GM23248 (cell line): ENCODE measurements at regions not wholly inside any gene's neighbourhood (a gene's known extent, or its start where the extent isn't known, plus 50 kb on each side); places are given as distances from the start of the nearest gene placed in this dataset.

ENCODE experiments used
- DNase-seq: peaks from one replicate; pipeline ENCODE4 v3.0.0-alpha.2; 2015
- H2AFZ ChIP-seq: fragments of 200-600 bp; sonication (generic); 2 replicates; pipeline ENCODE4 v1.6.1; 2016; ENCODE audit warnings: antibody characterized with exemption
- H3F3A ChIP-seq: fragments of 200-600 bp; sonication (generic); 2 replicates; pipeline ENCODE4 v1.6.1; 2016; ENCODE audit warnings: mild to moderate bottlenecking, antibody characterized with exemption, mixed run types; ENCODE audit not compliant: insufficient read depth
- H3K27ac ChIP-seq: fragments of 200-600 bp; sonication (generic); 2 replicates; pipeline ENCODE4 v1.5.1; 2016; ENCODE audit warnings: mild to moderate bottlenecking
- H3K27me3 ChIP-seq: fragments of 200-600 bp; sonication (generic); replicated peaks from 2 replicates; pipeline ENCODE4 v1.6.1; 2016; ENCODE audit warnings: mild to moderate bottlenecking; ENCODE audit not compliant: insufficient read depth
- H3K36me3 ChIP-seq: fragments of 200-600 bp; sonication (generic); 2 replicates; pipeline ENCODE4 v1.6.1; 2016; ENCODE audit warnings: low read depth, mild to moderate bottlenecking
- H3K4me1 ChIP-seq: fragments of 200-600 bp; sonication (generic); 2 replicates; pipeline ENCODE4 v1.6.1; 2016; ENCODE audit warnings: mild to moderate bottlenecking; ENCODE audit not compliant: insufficient read depth
- H3K4me2 ChIP-seq: fragments of 200-600 bp; sonication (generic); one replicate; pipeline ENCODE4 v1.6.1; 2016; ENCODE audit warnings: mild to moderate bottlenecking; ENCODE audit not compliant: unreplicated experiment
- H3K4me3 ChIP-seq: fragments of 200-600 bp; sonication (generic); 2 replicates; pipeline ENCODE4 v1.5.1; 2016; ENCODE audit warnings: mild to moderate bottlenecking
- H3K79me2 ChIP-seq: fragments of 200-600 bp; sonication (generic); 2 replicates; pipeline ENCODE4 v1.6.1; 2016; ENCODE audit warnings: mild to moderate bottlenecking; ENCODE audit not compliant: insufficient read depth
- H3K9ac ChIP-seq: fragments of 200-600 bp; sonication (generic); 2 replicates; pipeline ENCODE4 v1.6.1; 2016; ENCODE audit warnings: mild to moderate bottlenecking
- H3K9me2 ChIP-seq: fragments of 200-600 bp; sonication (generic); 2 replicates; pipeline ENCODE4 v1.6.1; 2016; ENCODE audit warnings: mixed run types, mild to moderate bottlenecking, moderate library complexity; ENCODE audit not compliant: insufficient read depth
- H3K9me3 ChIP-seq: fragments of 200-600 bp; sonication (generic); one replicate; pipeline ENCODE4 v1.6.1; 2017; ENCODE audit warnings: low read depth
- H4K20me1 ChIP-seq: fragments of 200-600 bp; sonication (generic); 2 replicates; pipeline ENCODE4 v1.6.0; 2016; ENCODE audit not compliant: insufficient read depth
- EZH2 ChIP-seq: fragments of 200-600 bp; sonication (generic); IDR thresholded peaks from 2 replicates; pipeline ENCODE4 v1.6.1; 2018; ENCODE audit warnings: antibody characterized with exemption, mild to moderate bottlenecking; ENCODE audit not compliant: insufficient read depth, poor library complexity, severe bottlenecking
- EZH2phosphoT487 ChIP-seq: fragments of 200-600 bp; sonication (generic); IDR thresholded peaks from 2 replicates; pipeline ENCODE4 v1.6.1; 2018; ENCODE audit warnings: antibody characterized with exemption, moderate library complexity, mild to moderate bottlenecking, low read depth; ENCODE audit not compliant: insufficient read depth
- WGBS, 2 experiments: methylation state at CpG; one replicate each; pipeline ENCODE4 v1.1.6; 2015 to 2017; ENCODE audit warnings: low lambda C conversion rate in 2 of 2, low coverage in 1 of 2; ENCODE audit errors: missing lambda C conversion rate in 2 of 2; 5-methylcytosine and 5-hydroxymethylcytosine counted together
- in situ Hi-C: fragments of 300-500 bp; cut with MboI; formaldehyde crosslinking; loops from 2 replicates; pipeline ENCODE4 v1.15.0; 2020

DNA sequence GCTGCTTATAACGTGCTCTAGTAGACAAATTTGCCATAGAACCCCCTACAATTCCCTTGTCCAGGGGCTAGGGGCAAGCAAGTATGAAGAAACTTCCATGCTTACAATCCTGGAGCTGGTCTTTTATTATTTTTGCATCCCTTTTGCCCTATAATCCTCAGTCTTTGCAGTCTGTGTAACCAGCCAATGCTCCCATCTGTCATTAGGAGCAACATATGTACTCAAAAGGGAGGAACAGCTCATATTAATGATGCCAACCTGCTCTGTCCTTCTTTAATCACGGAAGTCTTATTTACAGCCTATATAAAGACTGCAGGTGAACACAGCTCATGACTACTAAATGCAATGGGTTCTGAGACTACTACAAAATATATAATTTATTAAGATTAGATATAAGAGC lies 263.3 kb downstream of the ZIC1 start:
- no peak for TF ChIP-seq EZH2
- no peak for TF ChIP-seq EZH2phosphoT487
- Histone ChIP-seq H3K4me3 (no peak overlapping the region), H4K20me1 (no peaks in the 10 kb centered on the region), H3K27ac (no peak overlapping the region), H2AFZ (no peak overlapping the region), H3K9ac (no peak overlapping the region), H3K4me1 (no peaks in the 10 kb centered on the region), H3F3A (no peaks in the 10 kb centered on the region), H3K9me3 (no peaks in the 10 kb centered on the region), H3K36me3 (no peaks in the 10 kb centered on the region), H3K27me3 (no peaks in the 10 kb centered on the region), H3K4me2 (no peak overlapping the region), H3K9me2 (no peaks in the 10 kb centered on the region), H3K79me2 (no peaks in the 10 kb centered on the region)
- 25 to 32% methylated on average over 2 of the region's 2 CpGs for WGBS, 2 experiments
- in situ Hi-C loops: no loop called here
- no peak for DNase-seq

DNA sequence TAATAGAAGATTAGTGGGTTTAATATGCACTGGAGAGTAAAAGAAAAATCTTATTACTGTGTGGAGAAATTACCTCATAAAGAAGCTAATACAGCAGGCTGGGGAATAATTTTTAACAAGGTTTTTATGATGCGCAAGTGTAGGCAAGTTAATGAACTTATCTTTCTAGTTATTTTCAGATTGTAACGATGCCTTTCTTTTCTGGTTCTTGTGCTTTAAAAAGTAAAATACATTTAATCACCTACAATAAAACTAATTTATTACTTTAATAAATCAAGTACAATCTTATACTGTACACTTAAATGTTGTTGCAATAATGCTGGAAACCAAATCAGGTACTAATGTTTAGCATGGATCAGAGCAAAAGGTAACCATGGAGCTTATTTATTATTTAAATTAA lies 266.6 kb downstream of the ZIC1 start:
- Histone ChIP-seq H3K27me3 (no peaks in the 10 kb centered on the region), H3K9ac (no peak overlapping the region), H3K9me3 (no peaks in the 10 kb centered on the region), H3F3A (no peaks in the 10 kb centered on the region), H3K9me2 (no peaks in the 10 kb centered on the region; the same call in 1 of the 2 replicates), H3K79me2 (no peaks in the 10 kb centered on the region), H3K36me3 (no peaks in the 10 kb centered on the region), H3K4me3 (no peak overlapping the region), H4K20me1 (no peaks in the 10 kb centered on the region), H3K4me2 (no peak overlapping the region), H2AFZ (no peak overlapping the region), H3K27ac (no peak overlapping the region), H3K4me1 (no peaks in the 10 kb centered on the region)
- TF ChIP-seq EZH2 (no peak), EZH2phosphoT487 (no peak)
- in situ Hi-C loops: no loop called here
- WGBS, 2 experiments: 88 to 93% methylated on average over 2 of the region's 2 CpGs
- no peak for DNase-seq

DNA sequence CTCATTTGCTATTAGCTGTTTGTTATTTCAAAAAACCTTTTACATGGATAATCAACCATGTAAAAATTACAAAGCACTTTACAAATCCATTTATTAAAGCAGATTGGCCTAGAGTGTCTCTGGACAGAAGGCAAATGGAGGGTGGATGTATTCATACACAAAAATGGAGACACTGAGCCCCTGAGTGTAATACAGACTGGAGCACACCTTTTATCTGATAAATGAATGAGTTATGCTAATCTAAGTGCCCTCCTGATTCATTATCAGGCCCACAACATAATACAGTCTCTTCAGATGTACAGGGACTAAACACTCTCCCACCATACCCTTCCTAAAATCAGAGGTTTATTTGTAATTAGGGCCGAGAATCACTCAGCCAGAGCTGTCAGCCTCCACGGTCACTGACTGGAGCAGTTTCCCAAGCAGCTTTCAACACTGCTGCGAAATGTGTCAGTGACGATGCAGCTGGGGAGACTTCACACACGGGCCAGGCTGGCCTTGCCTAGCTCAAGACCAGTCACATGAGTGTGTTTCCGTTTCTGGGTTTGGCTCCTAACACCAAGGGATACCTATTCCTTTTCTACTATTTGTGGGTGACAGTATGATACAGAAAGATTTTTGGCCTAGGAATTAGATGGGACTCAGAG lies 271.8 kb downstream of the ZIC1 start:
- Histone ChIP-seq H3K36me3 (no peaks in the 10 kb centered on the region), H3K4me3 (no peak overlapping the region), H3K27ac (no peak overlapping the region), H3K4me1 (no peaks in the 10 kb centered on the region), H2AFZ (no peak overlapping the region), H3K27me3 (no peaks in the 10 kb centered on the region), H3F3A (no peaks in the 10 kb centered on the region), H3K9me2 (no peaks in the 10 kb centered on the region; the same call in 1 of the 2 replicates), H3K9ac (no peak overlapping the region), H3K79me2 (no peaks in the 10 kb centered on the region), H4K20me1 (no peaks in the 10 kb centered on the region), H3K9me3 (no peaks in the 10 kb centered on the region), H3K4me2 (no peak overlapping the region)
- 70 to 80% methylated on average over 6 of the region's 6 CpGs for WGBS, 2 experiments
- no peak for TF ChIP-seq EZH2phosphoT487
- no peak for TF ChIP-seq EZH2
- DNase-seq: no peak
- in situ Hi-C loops: no loop called here

- Histone ChIP-seq H2AFZ (no peak overlapping the region), H3F3A (no peaks in the 10 kb centered on the region), H3K4me2 (no peak overlapping the region), H3K4me3 (no peak overlapping the region), H4K20me1 (no peaks in the 10 kb centered on the region), H3K9me3 (no peaks in the 10 kb centered on the region), H3K4me1 (no peaks in the 10 kb centered on the region), H3K27ac (no peak overlapping the region), H3K9me2 (no peaks in the 10 kb centered on the region), H3K27me3 (no peaks in the 10 kb centered on the region), H3K79me2 (no peaks in the 10 kb centered on the region), H3K9ac (no peak overlapping the region), H3K36me3 (no peaks in the 10 kb centered on the region)
- in situ Hi-C loops: no loop called here
- DNase-seq: no peak
- TF ChIP-seq EZH2 (no peak), EZH2phosphoT487 (no peak)
- 94% methylated on average over 1 of the region's 1 CpG for WGBS, 2 experiments
Measured at GRCh38 chr3:147688868-147689267, 279.7 kb downstream of the ZIC1 start.
